HUES48 (cell line): ENCODE measurements at regions not wholly inside any gene's neighbourhood (a gene's known extent, or its start where the extent isn't known, plus 50 kb on each side); places are given as distances from the start of the nearest gene placed in this dataset.

ENCODE experiments used
- H3K27ac ChIP-seq: one replicate; pipeline ENCODE4 v1.7.0; 2013; ENCODE audit warnings: low read depth, low read length, inconsistent platforms
- H3K27me3 ChIP-seq: 2 replicates; pipeline ENCODE4 v1.6.1; 2013; ENCODE audit warnings: mild to moderate bottlenecking, low read length; ENCODE audit not compliant: control insufficient read depth, insufficient read depth
- H3K36me3 ChIP-seq: 2 replicates; pipeline ENCODE4 v1.6.1; 2013; ENCODE audit warnings: low read length; ENCODE audit not compliant: control insufficient read depth, insufficient read depth
- H3K4me1 ChIP-seq: 2 replicates; pipeline ENCODE4 v1.6.1; 2013; ENCODE audit warnings: mild to moderate bottlenecking, low read length; ENCODE audit not compliant: control insufficient read depth, insufficient read depth
- H3K4me3 ChIP-seq: 2 replicates; pipeline ENCODE4 v1.5.1; 2013; ENCODE audit warnings: mild to moderate bottlenecking, low read depth, low read length
- H3K9ac ChIP-seq: 2 replicates; pipeline ENCODE4 v1.6.1; 2013; ENCODE audit warnings: mild to moderate bottlenecking, low read depth, low read length, moderate library complexity
- H3K9me3 ChIP-seq: 2 replicates; pipeline ENCODE4 v1.6.1; 2013; ENCODE audit warnings: low read length; ENCODE audit not compliant: control insufficient read depth, insufficient read depth

DNA sequence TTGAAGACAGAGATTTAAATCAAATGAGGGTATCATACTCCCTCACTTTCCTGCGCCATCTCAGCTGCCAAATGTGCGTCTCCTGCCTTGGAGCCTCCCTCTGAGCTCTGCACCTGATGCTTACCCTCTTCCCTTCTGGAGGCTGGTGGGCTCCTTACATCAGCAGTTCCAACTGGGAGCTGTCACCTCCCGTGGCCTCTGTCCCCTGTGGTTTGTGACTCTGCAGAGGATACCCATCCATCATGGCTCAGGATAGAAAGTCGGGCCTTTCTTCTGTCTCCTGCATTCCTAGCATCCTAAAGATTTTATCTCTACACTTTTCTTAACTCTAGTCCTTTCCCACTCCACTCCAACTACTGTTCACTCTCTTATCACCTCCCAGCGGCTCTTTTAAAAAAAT, 570.6 kb downstream of the BCL11B start:
- Histone ChIP-seq H3K4me1 (no peaks in the 10 kb centered on the region), H3K9ac (no peak overlapping the region), H3K27ac (no peak overlapping the region), H3K27me3 (no peaks in the 10 kb centered on the region), H3K9me3 (no peaks in the 10 kb centered on the region), H3K4me3 (no peak overlapping the region), H3K36me3 (no peaks in the 10 kb centered on the region)

DNA sequence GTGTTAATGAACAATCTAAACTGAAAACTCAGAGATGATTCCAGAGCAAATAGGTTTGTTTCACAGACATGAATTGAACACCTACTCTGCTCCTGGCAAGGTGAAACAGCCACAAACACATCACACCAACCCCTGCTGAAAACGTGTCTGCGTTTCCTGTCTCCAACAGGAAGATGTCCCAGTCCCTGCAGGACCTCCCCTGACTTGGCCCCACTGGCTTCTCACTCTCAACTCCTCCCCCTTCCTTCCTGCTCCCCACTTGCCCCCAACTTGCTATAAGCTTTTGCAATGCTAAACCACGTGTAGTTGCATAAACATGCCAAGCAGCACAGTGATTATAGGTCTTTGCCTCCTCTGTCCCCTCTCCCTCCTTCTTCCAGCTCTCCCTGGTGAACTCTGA, 567.6 kb downstream of the BCL11B start:
- Histone ChIP-seq H3K27ac (no peak overlapping the region), H3K36me3 (no peaks in the 10 kb centered on the region), H3K9ac (no peak overlapping the region), H3K27me3 (no peaks in the 10 kb centered on the region), H3K9me3 (no peaks in the 10 kb centered on the region), H3K4me1 (no peaks in the 10 kb centered on the region), H3K4me3 (no peak overlapping the region)

DNA sequence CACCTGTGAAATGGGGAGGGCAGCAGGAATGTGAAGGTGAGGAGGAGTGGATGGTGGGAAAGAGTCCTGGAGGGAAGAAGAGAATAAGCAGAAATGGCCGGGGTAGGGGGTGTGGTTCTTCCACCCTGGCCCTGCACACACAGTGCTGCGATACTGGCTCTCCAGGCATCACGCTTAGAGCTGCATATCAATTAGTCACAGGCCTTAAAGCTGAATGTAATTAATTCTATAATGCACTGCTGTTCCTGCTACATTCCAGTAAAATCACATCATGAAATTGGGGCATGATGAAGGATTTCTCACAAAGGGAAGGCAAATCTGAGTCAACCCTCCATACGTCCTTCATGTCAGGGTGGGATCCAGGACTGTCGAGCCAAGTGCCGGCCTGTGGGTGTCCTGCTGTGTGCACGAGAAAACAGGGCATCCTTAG, 566.1 kb downstream of the BCL11B start:
- no peak overlapping the region for H3K4me3 ChIP-seq
- no peaks in the 10 kb centered on the region for H3K4me1 ChIP-seq

DNA sequence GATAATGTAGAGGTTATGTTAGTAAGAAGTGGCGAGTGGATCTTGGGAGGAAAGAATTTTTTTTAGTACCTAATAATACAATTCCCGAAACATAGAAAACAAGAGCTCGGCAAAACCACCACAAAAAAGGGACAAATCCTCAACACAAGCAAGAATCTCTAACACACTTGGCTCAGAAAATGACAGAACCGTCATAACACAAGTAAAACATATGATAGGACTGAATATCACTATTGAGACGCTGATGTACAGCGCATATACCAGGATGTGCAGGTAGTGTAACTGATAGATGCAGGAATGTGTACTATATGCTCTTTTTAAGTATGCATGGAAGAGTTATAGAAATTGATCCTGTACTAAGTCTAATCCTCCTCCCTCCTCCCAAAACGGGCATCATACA, 564.5 kb downstream of the BCL11B start:
- no peaks in the 10 kb centered on the region for H3K36me3 ChIP-seq
- no peak overlapping the region for H3K9ac ChIP-seq
- H3K4me1 ChIP-seq, result no peaks in the 10 kb centered on the region
- no peak overlapping the region for H3K4me3 ChIP-seq
- H3K9me3 ChIP-seq, result no peaks in the 10 kb centered on the region
- no peaks in the 10 kb centered on the region for H3K27me3 ChIP-seq
- H3K27ac ChIP-seq, result no peak overlapping the region

More for the DNA sequence above, 566.1 kb downstream of the BCL11B start:
- Histone ChIP-seq H3K27me3 (no peaks in the 10 kb centered on the region), H3K36me3 (no peaks in the 10 kb centered on the region), H3K27ac (no peak overlapping the region), H3K9ac (no peak overlapping the region), H3K9me3 (no peaks in the 10 kb centered on the region)

DNA sequence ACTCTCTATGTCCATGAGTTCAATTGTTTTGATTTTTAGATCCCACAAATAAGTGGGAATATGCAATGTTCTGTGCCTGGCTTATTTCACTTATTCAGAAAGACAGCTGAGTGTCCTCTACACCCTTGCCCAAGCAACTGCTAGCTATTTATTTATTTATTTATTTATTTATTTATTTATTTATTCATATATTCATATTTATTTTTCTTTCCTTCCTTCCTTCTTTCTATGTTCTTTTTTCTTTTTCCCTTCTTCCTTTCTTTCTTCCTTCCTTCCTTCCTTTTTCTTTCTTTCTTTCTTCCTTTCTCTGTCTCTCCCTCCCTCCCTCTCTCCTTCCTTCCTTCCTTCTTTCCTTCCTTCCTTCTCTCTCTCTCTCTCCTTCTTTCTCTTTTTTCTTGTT, 563.4 kb downstream of the BCL11B start:
- Histone ChIP-seq H3K9me3 (no peaks in the 10 kb centered on the region), H3K4me3 (no peak overlapping the region), H3K27me3 (no peaks in the 10 kb centered on the region), H3K27ac (no peak overlapping the region), H3K4me1 (no peaks in the 10 kb centered on the region), H3K36me3 (no peaks in the 10 kb centered on the region), H3K9ac (no peak overlapping the region)

DNA sequence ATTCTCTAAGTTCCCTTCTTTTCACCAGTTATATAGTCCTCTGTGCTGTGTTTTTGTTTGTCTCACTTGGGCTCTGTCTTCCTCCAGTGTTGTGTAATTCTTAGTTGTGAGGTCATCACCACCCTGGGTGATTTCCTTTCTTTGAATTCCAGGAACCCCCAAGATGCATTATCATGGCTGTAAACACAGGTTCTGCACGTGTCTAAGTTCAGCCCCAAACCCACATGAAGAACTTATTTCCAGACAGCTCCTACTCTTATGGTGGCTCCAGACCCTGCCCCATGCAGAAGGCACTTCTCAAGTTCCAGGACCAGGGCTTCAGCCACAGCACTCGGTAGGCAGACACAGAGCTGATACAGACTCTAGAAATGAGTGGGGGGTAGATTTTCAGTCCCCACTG, 560.5 kb downstream of the BCL11B start:
- no peaks in the 10 kb centered on the region for H3K36me3 ChIP-seq
- H3K4me3 ChIP-seq, result no peak overlapping the region
- H3K27me3 ChIP-seq, result no peaks in the 10 kb centered on the region
- H3K27ac ChIP-seq, result no peak overlapping the region
- no peaks in the 10 kb centered on the region for H3K4me1 ChIP-seq
- no peaks in the 10 kb centered on the region for H3K9me3 ChIP-seq
- H3K9ac ChIP-seq, result no peak overlapping the region

DNA sequence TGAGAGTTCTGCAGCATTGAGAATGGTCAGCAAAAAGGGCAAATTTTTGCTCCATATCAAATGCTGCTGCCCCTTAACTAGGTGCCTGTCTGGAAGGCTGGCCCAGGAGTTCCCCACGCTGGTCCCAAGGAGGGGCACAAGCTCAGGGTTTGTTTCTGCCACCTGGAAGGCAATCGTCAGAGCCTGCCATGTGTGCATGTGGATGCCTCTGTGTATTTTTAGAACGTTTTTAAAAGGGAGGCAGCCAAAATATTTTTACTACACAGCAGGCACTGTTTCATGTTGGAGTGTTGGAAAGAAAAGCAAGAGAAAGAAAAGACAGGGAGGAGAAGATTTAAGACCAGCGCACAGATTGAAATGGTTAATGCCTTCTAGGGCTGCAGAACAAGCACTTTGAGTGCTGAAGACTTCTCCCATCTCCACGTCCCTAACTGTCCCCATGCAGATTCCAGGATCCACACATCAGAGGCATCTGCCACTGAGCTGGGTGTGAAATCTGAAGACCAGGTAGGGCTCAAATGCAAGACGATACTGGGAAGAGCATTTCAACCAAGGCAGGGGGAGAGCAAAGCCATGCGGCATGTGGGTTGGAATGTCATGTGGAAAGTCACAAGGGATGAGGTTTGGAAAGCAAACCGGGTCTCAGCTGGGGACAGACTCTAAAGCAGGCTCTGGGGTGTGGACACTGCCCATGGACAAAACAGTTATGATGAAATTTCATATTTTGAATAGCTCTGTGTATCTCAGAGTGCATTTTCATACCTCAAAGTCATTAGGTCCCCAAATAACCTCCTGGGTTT, 557.2 kb downstream of the BCL11B start:
- Histone ChIP-seq H3K9me3 (no peaks in the 10 kb centered on the region), H3K27me3 (no peaks in the 10 kb centered on the region)

DNA sequence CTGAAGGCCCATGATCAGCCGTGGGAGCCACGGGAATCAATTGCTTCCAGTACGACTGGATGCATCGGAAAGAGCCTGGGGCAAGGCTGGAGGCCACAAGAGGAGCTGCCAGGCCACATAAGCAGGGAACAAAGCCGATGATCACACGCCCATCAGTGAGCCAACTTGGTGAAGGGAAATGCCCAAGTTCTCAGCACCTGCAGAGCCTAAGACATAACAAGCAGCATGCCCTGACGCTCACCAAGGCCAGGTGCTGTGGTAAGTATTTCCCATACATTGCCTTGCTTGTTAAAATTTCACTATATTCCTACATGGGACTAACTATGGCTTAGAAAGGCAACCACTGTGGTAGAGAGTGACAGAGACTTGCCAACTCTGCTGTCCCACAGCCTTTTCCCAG, 555.9 kb downstream of the BCL11B start:
- Histone ChIP-seq H3K4me3 (no peak overlapping the region), H3K27me3 (no peaks in the 10 kb centered on the region), H3K36me3 (no peaks in the 10 kb centered on the region), H3K4me1 (no peaks in the 10 kb centered on the region), H3K9ac (no peak overlapping the region), H3K27ac (no peak overlapping the region), H3K9me3 (no peaks in the 10 kb centered on the region)

More for the DNA sequence above, 557.2 kb downstream of the BCL11B start:
- Histone ChIP-seq H3K4me1 (no peaks in the 10 kb centered on the region), H3K36me3 (no peaks in the 10 kb centered on the region), H3K27ac (no peak overlapping the region), H3K4me3 (no peak overlapping the region), H3K9ac (no peak overlapping the region)

DNA sequence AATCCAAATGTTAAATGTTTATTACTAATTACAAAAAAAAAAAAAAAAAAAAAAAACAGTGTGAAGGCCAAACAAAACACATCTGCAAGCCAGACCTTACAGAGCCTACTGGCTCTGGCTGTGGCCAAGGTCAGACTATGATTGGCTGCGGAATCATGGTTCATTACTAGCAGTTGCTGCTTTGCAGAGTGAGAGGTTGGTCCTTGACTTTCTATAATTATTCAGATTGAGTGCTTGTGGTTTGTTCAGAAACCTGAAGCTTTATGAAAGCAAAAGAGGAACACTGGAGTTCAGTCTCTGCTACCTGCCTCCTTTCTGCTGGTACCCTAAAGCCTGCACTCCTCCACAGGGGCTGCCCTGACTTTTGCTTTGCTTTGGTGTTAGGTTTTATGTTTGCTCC, 550.9 kb downstream of the BCL11B start:
- no peak overlapping the region for H3K4me3 ChIP-seq
- no peaks in the 10 kb centered on the region for H3K36me3 ChIP-seq
- H3K9me3 ChIP-seq, result no peaks in the 10 kb centered on the region
- no peak overlapping the region for H3K27ac ChIP-seq
- H3K9ac ChIP-seq, result no peak overlapping the region
- peaks cover 19% of the 10 kb centered on the region for H3K4me1 ChIP-seq
- no peaks in the 10 kb centered on the region for H3K27me3 ChIP-seq

DNA sequence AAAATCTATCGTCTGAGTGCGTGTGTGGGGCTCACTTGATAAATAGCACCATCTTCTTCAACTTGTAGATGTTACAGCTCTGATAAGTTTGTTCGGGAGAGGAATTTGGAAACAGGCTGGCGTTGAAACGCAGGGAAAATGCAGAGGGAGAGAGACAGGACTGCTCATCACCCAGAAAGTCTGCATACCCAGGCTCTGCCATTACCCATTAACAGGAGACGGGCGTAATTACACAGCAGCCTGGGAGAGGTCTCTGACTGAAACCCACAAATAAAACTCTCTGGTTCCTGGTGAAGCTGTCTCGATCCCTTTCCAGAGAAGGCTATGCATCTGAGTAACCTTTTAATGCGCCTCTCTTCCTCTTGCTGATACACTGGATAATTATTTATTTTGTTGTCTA, 547.3 kb downstream of the BCL11B start:
- Histone ChIP-seq H3K9ac (no peak overlapping the region), H3K36me3 (no peaks in the 10 kb centered on the region), H3K4me3 (no peak overlapping the region), H3K4me1 (peaks cover 19% of the 10 kb centered on the region), H3K9me3 (no peaks in the 10 kb centered on the region), H3K27ac (no peak overlapping the region), H3K27me3 (no peaks in the 10 kb centered on the region)

DNA sequence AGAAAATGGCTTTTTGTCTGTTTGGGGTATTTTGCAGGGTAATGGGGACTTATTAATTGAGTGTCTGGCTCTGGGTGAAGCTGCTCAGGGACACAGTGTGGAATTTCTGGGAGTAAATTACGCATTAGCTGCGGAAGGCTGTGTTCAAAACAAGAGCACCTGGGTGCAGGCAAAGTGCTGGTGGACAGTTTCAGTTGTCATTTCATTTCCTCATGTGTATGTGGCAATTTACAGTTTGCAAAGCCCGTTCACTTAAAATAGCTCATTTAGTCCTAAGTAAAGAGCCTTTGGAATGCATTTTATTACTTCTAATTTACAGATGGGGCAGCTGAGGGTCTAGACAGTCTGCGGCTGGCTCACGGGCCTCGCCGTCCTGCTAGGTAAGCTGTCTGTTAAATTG, 546.8 kb downstream of the BCL11B start:
- no peaks in the 10 kb centered on the region for H3K36me3 ChIP-seq
- no peaks in the 10 kb centered on the region for H3K9me3 ChIP-seq
- no peaks in the 10 kb centered on the region for H3K27me3 ChIP-seq
- H3K4me1 ChIP-seq, result peaks cover 19% of the 10 kb centered on the region
- H3K4me3 ChIP-seq, result no peak overlapping the region
- no peak overlapping the region for H3K27ac ChIP-seq
- H3K9ac ChIP-seq, result no peak overlapping the region
